Suppressor macrophage (primary cell): ENCODE measurements at regions not wholly inside any gene's neighbourhood (a gene's known extent, or its start where the extent isn't known, plus 50 kb on each side); places are given as distances from the start of the nearest gene placed in this dataset.

ENCODE experiments used
- DNase-seq, 4 experiments: peaks; one replicate each; pipeline ENCODE4 v3.0.0-alpha.2; 2020 to 2022

- no peak for DNase-seq
These were observed 305.7 kb downstream of the DYSF start for GRCh38 chr2:71759060-71759459.

- no peak for DNase-seq
These were observed 304.0 kb downstream of the DYSF start for GRCh38 chr2:71757351-71757750.

GRCh38 chr2:71756280-71756906 lies 303.0 kb downstream of the DYSF start:
- DNase-seq: no peak

- DNase-seq: no peak
These were observed 298.2 kb downstream of the DYSF start for GRCh38 chr2:71751590-71751989.

- DNase-seq: no peak
These were observed 296.3 kb downstream of the DYSF start for GRCh38 chr2:71749671-71750101.

- no peak for DNase-seq
These were observed 294.9 kb downstream of the DYSF start for GRCh38 chr2:71748227-71748626.

- DNase-seq: no peak
These were observed 294.2 kb downstream of the DYSF start for GRCh38 chr2:71747559-71747958.

GRCh38 chr2:71746946-71747501 lies 293.7 kb downstream of the DYSF start:
- DNase-seq: no peak

GRCh38 chr2:71744781-71745180 lies 291.4 kb downstream of the DYSF start:
- no peak for DNase-seq

GRCh38 chr2:71743995-71744675 lies 290.8 kb downstream of the DYSF start:
- DNase-seq: no peak

- DNase-seq: no peak
These were observed 289.7 kb downstream of the DYSF start for GRCh38 chr2:71742953-71743601.

- no peak for DNase-seq
These were observed 283.6 kb downstream of the DYSF start for GRCh38 chr2:71736986-71737385.

GRCh38 chr2:71736091-71736861 lies 282.9 kb downstream of the DYSF start:
- no peak for DNase-seq
